ENCODE measurements at regions not wholly inside any gene's neighbourhood (a gene's known extent, or its start where the extent isn't known, plus 50 kb on each side); places are given as distances from the start of the nearest gene placed in this dataset.
"Not testable (repeated sequence)": the region's sequence is repeated elsewhere in the genome, so short reads cannot be mapped to it uniquely, and the experiment has no call there.

DNA sequence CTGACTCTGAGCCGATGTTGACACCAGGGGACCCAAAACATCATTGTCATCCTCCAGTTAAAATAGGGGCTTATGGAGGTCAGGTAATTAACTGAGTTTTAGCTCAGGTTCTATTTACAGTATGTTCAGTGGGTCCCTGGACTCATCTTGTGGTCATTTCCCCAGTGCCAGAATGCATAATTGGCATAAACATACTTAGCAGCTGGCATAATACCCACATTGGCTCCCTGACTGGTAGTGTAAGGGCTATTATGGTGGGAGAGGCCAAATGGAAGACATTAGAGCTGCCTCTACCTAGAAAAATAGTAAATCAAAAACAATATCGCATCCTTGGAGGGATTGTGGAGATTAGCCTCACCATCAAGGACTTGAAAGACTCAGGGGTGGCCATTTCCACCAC lies 350.9 kb downstream of the C12orf75 start (continued):
- TF ChIP-seq, protein P1, sequence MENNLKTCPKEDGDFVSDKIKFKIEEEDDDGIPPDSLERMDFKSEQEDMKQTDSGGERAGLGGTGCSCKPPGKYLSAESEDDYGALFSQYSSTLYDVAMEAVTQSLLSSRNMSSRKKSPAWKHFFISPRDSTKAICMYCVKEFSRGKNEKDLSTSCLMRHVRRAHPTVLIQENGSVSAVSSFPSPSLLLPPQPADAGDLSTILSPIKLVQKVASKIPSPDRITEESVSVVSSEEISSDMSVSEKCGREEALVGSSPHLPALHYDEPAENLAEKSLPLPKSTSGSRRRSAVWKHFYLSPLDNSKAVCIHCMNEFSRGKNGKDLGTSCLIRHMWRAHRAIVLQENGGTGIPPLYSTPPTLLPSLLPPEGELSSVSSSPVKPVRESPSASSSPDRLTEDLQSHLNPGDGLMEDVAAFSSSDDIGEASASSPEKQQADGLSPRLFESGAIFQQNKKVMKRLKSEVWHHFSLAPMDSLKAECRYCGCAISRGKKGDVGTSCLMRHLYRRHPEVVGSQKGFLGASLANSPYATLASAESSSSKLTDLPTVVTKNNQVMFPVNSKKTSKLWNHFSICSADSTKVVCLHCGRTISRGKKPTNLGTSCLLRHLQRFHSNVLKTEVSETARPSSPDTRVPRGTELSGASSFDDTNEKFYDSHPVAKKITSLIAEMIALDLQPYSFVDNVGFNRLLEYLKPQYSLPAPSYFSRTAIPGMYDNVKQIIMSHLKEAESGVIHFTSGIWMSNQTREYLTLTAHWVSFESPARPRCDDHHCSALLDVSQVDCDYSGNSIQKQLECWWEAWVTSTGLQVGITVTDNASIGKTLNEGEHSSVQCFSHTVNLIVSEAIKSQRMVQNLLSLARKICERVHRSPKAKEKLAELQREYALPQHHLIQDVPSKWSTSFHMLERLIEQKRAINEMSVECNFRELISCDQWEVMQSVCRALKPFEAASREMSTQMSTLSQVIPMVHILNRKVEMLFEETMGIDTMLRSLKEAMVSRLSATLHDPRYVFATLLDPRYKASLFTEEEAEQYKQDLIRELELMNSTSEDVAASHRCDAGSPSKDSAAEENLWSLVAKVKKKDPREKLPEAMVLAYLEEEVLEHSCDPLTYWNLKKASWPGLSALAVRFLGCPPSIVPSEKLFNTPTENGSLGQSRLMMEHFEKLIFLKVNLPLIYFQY (CRISPR knock-in tag; IDR thresholded peaks at IDR 0.05; ENCODE audit: borderline replicate concordance) = no peak
- TF ChIP-seq CHD2 (IDR thresholded peaks at IDR 0.05; ENCODE audit: low read depth, low read length) = no peak
- TF ChIP-seq YEATS4 (CRISPR knock-in tag; IDR thresholded peaks at IDR 0.05; ENCODE audit: borderline replicate concordance) = no peak
- TF ChIP-seq RXRB (CRISPR knock-in tag; IDR thresholded peaks at IDR 0.05; ENCODE audit: borderline replicate concordance) = no peak

DNA sequence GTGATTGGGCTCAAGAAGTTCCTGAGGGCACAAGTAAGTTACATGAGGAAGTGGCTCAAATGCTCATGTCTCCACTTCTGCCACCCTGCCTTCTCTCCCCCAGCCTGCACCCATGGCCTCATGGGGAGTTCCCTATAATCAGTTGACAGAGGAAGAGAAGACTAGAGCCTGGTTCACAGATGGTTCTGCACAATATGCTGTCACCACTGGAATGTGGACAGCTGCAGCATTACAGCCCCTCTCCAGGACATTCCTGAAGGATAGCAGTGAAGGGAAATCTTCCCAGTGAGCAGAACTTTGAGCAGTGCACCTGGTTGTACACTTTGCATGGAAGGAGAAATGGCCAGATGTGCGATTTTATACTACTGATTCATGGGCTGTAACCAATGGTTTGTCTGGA lies 352.3 kb downstream of the C12orf75 start:
- H3K4me1 ChIP-seq (ENCODE audit: insufficient read depth, low read length); H3K4me2 ChIP-seq (ENCODE audit: low read depth, low read length); H3K9me3 ChIP-seq (ENCODE audit: low read length); H3K4me3 ChIP-seq (replicated peaks in 1 of 3; ENCODE audit: insufficient read depth in 1 of 3, low read depth in 2 of 3, low read length in 3 of 3); in situ Hi-C loops (cut with HindIII; ENCODE audit: extremely low pct_ligation_motif_present, low pct_unique_long_range_greater_than_20kb); H2AFZ ChIP-seq (ENCODE audit: low read length); H3K9ac ChIP-seq (ENCODE audit: insufficient read depth, low read depth, low read length); BruUV-seq (replicated peaks); H4K20me1 ChIP-seq (ENCODE audit: insufficient read depth, low read length); DNase-seq (ENCODE audit: low spot score); H3K79me2 ChIP-seq (ENCODE audit: insufficient read depth, low read length); H3K27me3 ChIP-seq (ENCODE audit: control insufficient read depth in 1 of 2, insufficient read depth in 2 of 2, low read length in 2 of 2); FAIRE-seq; ATAC-seq; intact Hi-C loops (cut with micrococcal nuclease; ENCODE audit: unreplicated experiment); CTCF ChIA-PET (ENCODE audit: low intra/inter-chr PET ratio, low total read pairs); H3K27ac ChIP-seq (ENCODE audit: extremely low read length, insufficient read depth, low read length); H3K36me3 ChIP-seq (replicated peaks in 1 of 2; ENCODE audit: control insufficient read depth in 1 of 2, insufficient read depth in 2 of 2, low read length in 2 of 2); POLR2A ChIA-PET: not testable (repeated sequence)
- WGBS (ENCODE audit: low lambda C conversion rate) = 0% methylated on average over 1 of the region's 1 CpG
